Right cardiac atrium (tissue), 5 donors: ENCODE measurements at regions not wholly inside any gene's neighbourhood (a gene's known extent, or its start where the extent isn't known, plus 50 kb on each side); places are given as distances from the start of the nearest gene placed in this dataset.

ENCODE experiments used
- ATAC-seq, 2 donors: fragments of 200-7000 bp; cut with Tn5 transposase; one replicate each; pipeline versions ENCODE4 v1.8.0 to v1.9.1; 2020; ENCODE audit warnings: moderate library complexity in 2 of 2, mild to moderate bottlenecking in 1 of 2
- DNase-seq, 3 donors: peaks; one replicate each; pipeline ENCODE4 v3.0.0-alpha.2; 2020
- H3K27ac ChIP-seq: one replicate; pipeline ENCODE4 v1.5.1; 2013; ENCODE audit warnings: mild to moderate bottlenecking, low read length, control low read depth, moderate library complexity
- H3K27me3 ChIP-seq: one replicate; pipeline ENCODE4 v1.6.1; 2013; ENCODE audit not compliant: control insufficient read depth, insufficient read depth
- H3K4me1 ChIP-seq: one replicate; pipeline ENCODE4 v1.6.1; 2013; ENCODE audit warnings: low read length; ENCODE audit not compliant: control insufficient read depth, insufficient read depth
- H3K4me3 ChIP-seq: one replicate; pipeline ENCODE4 v1.5.1; 2013; ENCODE audit warnings: low read length, control low read depth
- H3K9me3 ChIP-seq: one replicate; pipeline ENCODE4 v1.6.1; 2013; ENCODE audit warnings: low read length; ENCODE audit not compliant: control insufficient read depth
- WGBS: extraction: QIAGEN DNeasy Blood & Tissue Kit; methylation state at CpG from one replicate; pipeline ENCODE4 v1.1.7; 2013; 5-methylcytosine and 5-hydroxymethylcytosine counted together
- intact Hi-C, 4 donors: fragments of 100-400 bp; cut with DNase I; formaldehyde crosslinking; loops; one replicate each; pipeline versions ENCODE4 v1.11.0 to v1.14.0; 2022 to 2023
- donor health status: healthy with polysubstance abuse.
- donor health status: DM: no; HTN: yes; CAD: no.
- donor health status: DM: no; HTN: no; CAD: no.
- donor health status: DM: no; HTN: yes; CAD: no; lungs with severe emphysema.
- donor health status: DM: yes; HTN: yes; CAD: no.

DNA sequence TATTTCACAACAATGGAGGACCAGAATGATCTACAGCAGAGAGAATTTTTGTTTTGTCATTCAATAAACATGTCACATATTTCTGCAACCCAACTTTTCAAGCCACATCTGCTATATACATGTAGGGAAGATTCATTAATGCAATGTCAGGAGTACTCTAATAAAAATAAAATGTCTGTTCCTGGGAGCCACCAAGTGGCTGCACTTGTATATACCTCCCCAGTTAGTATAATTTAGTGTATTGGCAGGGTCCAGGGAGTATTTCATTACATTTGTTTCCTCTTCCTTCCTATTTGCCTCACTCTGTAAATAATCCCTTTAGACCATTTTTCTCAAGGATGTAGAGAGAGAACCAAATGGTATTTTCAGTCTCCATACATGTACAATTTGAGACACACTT is 1169.0 kb downstream of the DIAPH3 start:
- H3K27ac ChIP-seq: no peak overlapping the region
- ATAC-seq (no peak), DNase-seq (no peak)
- no peaks in the 10 kb centered on the region for H3K27me3 ChIP-seq
- H3K4me1 ChIP-seq: no peaks in the 10 kb centered on the region
- H3K9me3 ChIP-seq: no peaks in the 10 kb centered on the region
- intact Hi-C loops: no loop called here
- H3K4me3 ChIP-seq: no peak overlapping the region

DNA sequence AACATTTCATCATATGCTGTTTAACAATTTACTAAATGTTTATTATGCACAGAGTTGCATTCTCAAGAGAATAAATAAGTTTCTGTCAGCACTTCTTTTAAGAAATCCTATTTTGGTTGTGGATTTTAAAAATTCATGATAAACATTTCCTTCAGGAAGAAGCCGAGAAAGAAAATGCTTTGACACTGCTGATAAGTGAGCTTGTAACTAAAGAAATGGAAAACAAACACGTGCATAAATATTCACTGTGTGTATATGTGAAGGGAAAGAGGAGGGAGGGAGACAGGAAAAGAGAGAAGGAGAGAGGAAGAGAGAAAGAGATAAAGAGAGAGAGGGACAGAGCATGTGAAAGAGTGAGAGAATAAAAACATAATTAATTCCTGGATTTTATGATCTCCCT is 1165.0 kb downstream of the DIAPH3 start:
- Histone ChIP-seq H3K27ac (no peak overlapping the region), H3K27me3 (no peaks in the 10 kb centered on the region), H3K4me3 (no peak overlapping the region), H3K9me3 (no peaks in the 10 kb centered on the region), H3K4me1 (no peaks in the 10 kb centered on the region)
- DNase-seq (no peak), ATAC-seq (no peak)
- intact Hi-C loops: no loop called here
- 29% methylated on average over 2 of the region's 2 CpGs for WGBS

DNA sequence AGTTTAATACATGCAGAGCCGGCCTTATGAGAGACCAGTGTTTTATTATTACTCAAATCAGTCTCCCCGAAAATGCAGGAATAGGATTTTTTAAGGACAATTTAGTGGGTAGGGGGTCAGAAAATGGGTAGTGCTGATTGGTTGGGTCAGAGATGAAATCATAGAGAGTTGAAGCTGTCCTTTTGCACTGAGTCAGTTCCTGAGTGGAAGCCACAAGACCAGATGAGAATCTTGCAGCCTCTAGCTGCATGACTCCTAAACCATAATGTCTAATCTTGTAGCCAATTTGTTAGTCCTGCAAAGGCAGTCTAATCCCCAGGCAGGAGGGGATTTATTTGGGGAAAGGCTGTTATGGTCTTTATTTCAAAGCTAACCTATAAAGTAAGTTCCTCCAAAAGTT is 1163.9 kb downstream of the DIAPH3 start:
- ATAC-seq: no peak
- intact Hi-C loops: no loop called here
- 96% methylated on average over 2 of the region's 2 CpGs for WGBS
- Histone ChIP-seq H3K4me3 (no peak overlapping the region), H3K27me3 (no peaks in the 10 kb centered on the region), H3K4me1 (no peaks in the 10 kb centered on the region), H3K27ac (no peak overlapping the region), H3K9me3 (no peaks in the 10 kb centered on the region)
- no peak for DNase-seq

GRCh38 chr13:59000770-59001169 is 1163.0 kb downstream of the DIAPH3 start:
- DNase-seq (no peak), ATAC-seq (no peak)
- no peak overlapping the region for H3K4me3 ChIP-seq
- H3K27ac ChIP-seq: no peak overlapping the region
- H3K9me3 ChIP-seq: no peaks in the 10 kb centered on the region
- intact Hi-C loops: no loop called here
- no peaks in the 10 kb centered on the region for H3K27me3 ChIP-seq
- no peaks in the 10 kb centered on the region for H3K4me1 ChIP-seq

- ATAC-seq: no peak
- no peaks in the 10 kb centered on the region for H3K27me3 ChIP-seq
- peak in 2 of 3 donors; percentile 5 to 9 for DNase-seq
These were observed 1151.0 kb downstream of the DIAPH3 start for GRCh38 chr13:59012731-59013130.

GRCh38 chr13:59016250-59016649 is 1147.5 kb downstream of the DIAPH3 start:
- ATAC-seq: peak; percentile 77 to 87
- intact Hi-C loops: no loop called here
- H3K4me1 ChIP-seq: no peaks in the 10 kb centered on the region
- no peak overlapping the region for H3K27ac ChIP-seq
- no peaks in the 10 kb centered on the region for H3K27me3 ChIP-seq
- peak in 1 of 3 donors; percentile 39 for DNase-seq
- WGBS: 48% methylated on average over 3 of the region's 3 CpGs
- no peaks in the 10 kb centered on the region for H3K9me3 ChIP-seq
- no peak overlapping the region for H3K4me3 ChIP-seq

More at GRCh38 chr13:59012731-59013130, 1151.0 kb downstream of the DIAPH3 start:
- Histone ChIP-seq H3K27ac (no peak overlapping the region), H3K4me1 (no peaks in the 10 kb centered on the region), H3K9me3 (no peaks in the 10 kb centered on the region), H3K4me3 (no peak overlapping the region)
- intact Hi-C loops: no loop called here
- 90% methylated on average over 11 of the region's 11 CpGs for WGBS

DNA sequence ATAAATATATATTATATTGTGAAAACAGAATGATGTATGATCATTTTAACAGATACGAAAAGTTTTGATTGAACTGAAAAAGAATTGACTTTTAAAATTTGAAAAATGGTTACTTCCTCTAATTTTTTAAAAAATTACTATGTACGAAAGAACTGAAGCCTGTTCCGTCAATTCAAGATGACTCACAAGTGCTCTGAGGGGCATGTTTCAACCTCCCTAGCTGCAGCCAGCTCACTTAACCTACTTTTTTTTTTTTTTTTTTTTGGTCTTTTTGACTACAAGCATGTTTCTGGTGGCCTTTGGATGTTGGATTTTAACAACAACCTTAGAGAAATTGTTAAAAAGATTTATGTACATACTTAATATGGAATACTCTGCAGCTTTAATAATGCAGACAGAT is 1139.3 kb downstream of the DIAPH3 start:
- intact Hi-C loops: no loop called here

GRCh38 chr13:59034198-59034597 is 1129.5 kb downstream of the DIAPH3 start:
- no peak for ATAC-seq
- WGBS: 59% methylated on average over 2 of the region's 2 CpGs
- Histone ChIP-seq H3K4me1 (no peaks in the 10 kb centered on the region), H3K9me3 (no peaks in the 10 kb centered on the region), H3K4me3 (no peak overlapping the region), H3K27me3 (no peaks in the 10 kb centered on the region), H3K27ac (no peak overlapping the region)
- intact Hi-C loops: no loop called here
- no peak for DNase-seq

More for the DNA sequence above, 1139.3 kb downstream of the DIAPH3 start:
- Histone ChIP-seq H3K4me3 (no peak overlapping the region), H3K27ac (no peak overlapping the region), H3K27me3 (no peaks in the 10 kb centered on the region), H3K9me3 (no peaks in the 10 kb centered on the region), H3K4me1 (no peaks in the 10 kb centered on the region)
- ATAC-seq: no peak
- DNase-seq: no peak
- WGBS: 71% methylated on average over 3 of the region's 3 CpGs

GRCh38 chr13:59038824-59039223 is 1124.9 kb downstream of the DIAPH3 start:
- Histone ChIP-seq H3K9me3 (no peaks in the 10 kb centered on the region), H3K4me1 (no peaks in the 10 kb centered on the region), H3K27me3 (no peaks in the 10 kb centered on the region), H3K27ac (no peak overlapping the region), H3K4me3 (no peak overlapping the region)
- no peak for ATAC-seq
- no peak for DNase-seq
- WGBS: 85% methylated on average over 1 of the region's 1 CpG
- intact Hi-C loops: no loop called here

GRCh38 chr13:59043016-59043415 is 1120.7 kb downstream of the DIAPH3 start:
- no peaks in the 10 kb centered on the region for H3K4me1 ChIP-seq
- H3K9me3 ChIP-seq: no peaks in the 10 kb centered on the region
- no peak for DNase-seq
- 89% methylated on average over 2 of the region's 2 CpGs for WGBS
- intact Hi-C loops: no loop called here
- no peak overlapping the region for H3K27ac ChIP-seq
- no peaks in the 10 kb centered on the region for H3K27me3 ChIP-seq
- H3K4me3 ChIP-seq: no peak overlapping the region
- no peak for ATAC-seq

DNA sequence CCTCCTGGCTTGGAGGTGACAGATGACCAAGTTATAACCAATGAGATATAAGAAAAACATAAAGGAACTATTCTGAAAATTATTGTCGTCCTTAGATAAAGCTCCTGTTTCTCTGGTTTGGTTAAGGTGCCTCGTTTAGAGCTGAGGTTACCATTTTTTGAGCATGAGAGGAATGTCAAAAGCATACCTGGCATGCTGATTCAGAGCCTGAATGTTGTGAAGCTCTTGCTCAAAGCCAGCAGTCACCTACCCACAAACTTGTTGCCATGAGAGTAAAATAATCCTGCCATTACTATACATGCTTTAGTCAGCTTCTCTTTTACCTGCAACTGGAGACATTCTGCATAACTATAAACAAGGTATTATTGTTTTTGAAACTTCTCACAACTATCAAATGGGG is 1116.2 kb downstream of the DIAPH3 start:
- no peak for DNase-seq
- intact Hi-C loops: no loop called here
- no peaks in the 10 kb centered on the region for H3K9me3 ChIP-seq
- H3K4me1 ChIP-seq: no peaks in the 10 kb centered on the region
- no peak for ATAC-seq
- no peak overlapping the region for H3K27ac ChIP-seq
- WGBS: 89% methylated on average over 2 of the region's 2 CpGs
- H3K4me3 ChIP-seq: no peak overlapping the region
- H3K27me3 ChIP-seq: no peaks in the 10 kb centered on the region

- Histone ChIP-seq H3K4me1 (no peaks in the 10 kb centered on the region), H3K9me3 (no peaks in the 10 kb centered on the region), H3K27me3 (no peaks in the 10 kb centered on the region), H3K27ac (no peak overlapping the region), H3K4me3 (no peak overlapping the region)
- intact Hi-C loops: no loop called here
- DNase-seq (no peak), ATAC-seq (no peak)
- 89% methylated on average over 1 of the region's 1 CpG for WGBS
These were observed 1102.1 kb downstream of the DIAPH3 start for GRCh38 chr13:59061621-59062020.
